T-cell (primary cell): ENCODE measurements at regions not wholly inside any gene's neighbourhood (a gene's known extent, or its start where the extent isn't known, plus 50 kb on each side); places are given as distances from the start of the nearest gene placed in this dataset.

Experiments
- ATAC-seq, 4 experiments: fragments of 200-7000 bp in 3 of 4; fragments of 150-1000 bp in 1 of 4; cut with Tn5 transposase; replicated peaks in 1 of 4; 1 replicate in 3 of 4; 2 replicates in 1 of 4; pipeline ENCODE4 v1.10.0; 2021; ENCODE audit warnings: moderate library complexity in 3 of 4, mild to moderate bottlenecking in 2 of 4, moderate number of reproducible peaks in 1 of 4
- CTCF ChIA-PET, 2 donors: fragments of 300-600 bp; sonication (Branson Sonifier 250); formaldehyde crosslinking; loops; one replicate each; lab custom pipeline; 2022; ENCODE audit warnings: antibody characterized with exemption in 2 of 2; lab: Charles Lee
- POLR2A ChIA-PET, 2 donors: fragments of 300-600 bp; sonication (Branson Sonifier 250); formaldehyde crosslinking; loops; one replicate each; lab custom pipeline; 2022; ENCODE audit warnings: antibody characterized with exemption in 2 of 2; lab: Charles Lee
- DNase-seq, 35 experiments: peaks; one replicate each; pipeline versions ENCODE4 v3.0.0 to v3.0.0-alpha.2; 2013 to 2023
- H3K27ac ChIP-seq: one replicate; pipeline ENCODE4 v1.5.1; 2013; ENCODE audit warnings: low read length
- H3K27me3 ChIP-seq, 2 experiments: replicated peaks in 1 of 2; 1 replicate in 1 of 2; 2 replicates in 1 of 2; pipeline versions ENCODE4 v1.6.1 to v1.7.0; 2013; ENCODE audit warnings: low read length in 1 of 2, mixed read lengths in 1 of 2; ENCODE audit not compliant: control insufficient read depth in 2 of 2, insufficient read depth in 2 of 2; ENCODE audit errors: extremely low read depth in 1 of 2
- H3K36me3 ChIP-seq, 2 donors: 1 replicate in 1 of 2; 2 replicates in 1 of 2; pipeline versions ENCODE4 v1.6.1 to v1.7.0; 2013; ENCODE audit warnings: low read length in 1 of 2; ENCODE audit not compliant: control insufficient read depth in 2 of 2, insufficient read depth in 1 of 2; ENCODE audit errors: extremely low read depth in 1 of 2
- H3K4me1 ChIP-seq, 2 experiments: 1 replicate in 1 of 2; 2 replicates in 1 of 2; pipeline versions ENCODE4 v1.6.1 to v1.7.0; 2013; ENCODE audit warnings: low read length in 2 of 2, mixed read lengths in 1 of 2; ENCODE audit not compliant: insufficient read depth in 2 of 2, control insufficient read depth in 1 of 2; ENCODE audit errors: extremely low read depth in 1 of 2
- H3K4me3 ChIP-seq, 2 donors: 1 replicate in 1 of 2; 2 replicates in 1 of 2; pipeline versions ENCODE4 v1.5.1 to v1.7.0; 2013; ENCODE audit warnings: mild to moderate bottlenecking in 2 of 2, low read length in 1 of 2, moderate library complexity in 1 of 2; ENCODE audit not compliant: control insufficient read depth in 1 of 2; ENCODE audit errors: extremely low read depth in 1 of 2
- H3K9me3 ChIP-seq: 2 replicates; pipeline ENCODE4 v1.7.0; 2013
- H3K27ac Mint-ChIP-seq, 2 donors: one replicate each; pipeline ENCODE4 v1.8.0; 2020 to 2021; ENCODE audit warnings: mild to moderate bottlenecking in 2 of 2, mixed read lengths in 2 of 2
- H3K27me3 Mint-ChIP-seq, 2 donors: one replicate each; pipeline ENCODE4 v1.8.0; 2021 to 2022; ENCODE audit warnings: mixed read lengths in 2 of 2
- H3K36me3 Mint-ChIP-seq: one replicate; pipeline ENCODE4 v1.8.0; 2021; ENCODE audit warnings: mixed read lengths
- H3K4me1 Mint-ChIP-seq, 3 donors: one replicate each; pipeline ENCODE4 v1.8.0; 2020 to 2022; ENCODE audit warnings: mixed read lengths in 3 of 3, mild to moderate bottlenecking in 1 of 3
- H3K4me3 Mint-ChIP-seq, 3 donors: one replicate each; pipeline ENCODE4 v1.8.0; 2020 to 2022; ENCODE audit warnings: mild to moderate bottlenecking in 3 of 3, mixed read lengths in 3 of 3, moderate library complexity in 3 of 3
- H3K9me3 Mint-ChIP-seq, 3 donors: one replicate each; pipeline ENCODE4 v1.8.0; 2020 to 2022; ENCODE audit warnings: mixed read lengths in 3 of 3
- WGBS: methylation state at CpG from one replicate; pipeline ENCODE4 v1.1.5; 2013; ENCODE audit warnings: missing lambda C conversion rate; ENCODE audit not compliant: insufficient coverage; 5-methylcytosine and 5-hydroxymethylcytosine counted together

- no peaks in the 10 kb centered on the region for H3K4me1 Mint-ChIP-seq
- H3K4me1 ChIP-seq: no peaks in the 10 kb centered on the region
- H3K9me3 ChIP-seq: no peaks in the 10 kb centered on the region
- WGBS: 90% methylated on average over 1 of the region's 4 CpGs
- CTCF ChIA-PET: interaction anchor here in 1 of 2 donors (0.7 kb wide), 1 partner anchor 11 kb away, joined by 3 read pairs; no protein-coding TSS in a partner anchor
- no peak overlapping the region for H3K4me3 ChIP-seq
- no peak for ATAC-seq
- H3K36me3 Mint-ChIP-seq: no peaks in the 10 kb centered on the region
- H3K9me3 Mint-ChIP-seq: peaks cover 0 to 7% (median 0%) of the 10 kb centered on the region in 3 donors
- POLR2A ChIA-PET: no interaction called here
- peaks cover 1 to 13% of the 10 kb centered on the region in 2 donors for H3K27me3 Mint-ChIP-seq
- no peak overlapping the region for H3K27ac ChIP-seq
- H3K27me3 ChIP-seq: no peaks in the 10 kb centered on the region
- DNase-seq: no peak
- no peak overlapping the region for H3K27ac Mint-ChIP-seq
- H3K4me3 Mint-ChIP-seq: no peak overlapping the region
- no peaks in the 10 kb centered on the region for H3K36me3 ChIP-seq
Observed at GRCh38 chr11:15783619-15784018, 572.7 kb downstream of the SOX6 start.

GRCh38 chr11:15793043-15793996 is 563.0 kb downstream of the SOX6 start:
- H3K27ac ChIP-seq: no peak overlapping the region
- no peaks in the 10 kb centered on the region for H3K36me3 Mint-ChIP-seq
- DNase-seq: no peak
- ATAC-seq: no peak
- H3K36me3 ChIP-seq: no peaks in the 10 kb centered on the region
- peaks cover 0 to 21% (median 6%) of the 10 kb centered on the region in 3 donors for H3K9me3 Mint-ChIP-seq
- no peak overlapping the region for H3K4me3 ChIP-seq
- WGBS: 20% methylated on average over 1 of the region's 5 CpGs
- no peaks in the 10 kb centered on the region for H3K4me1 Mint-ChIP-seq
- no peaks in the 10 kb centered on the region for H3K9me3 ChIP-seq
- no peak overlapping the region for H3K4me3 Mint-ChIP-seq
- H3K4me1 ChIP-seq: no peaks in the 10 kb centered on the region
- ChIA-PET CTCF (no interaction called here), POLR2A (no interaction called here)
- H3K27ac Mint-ChIP-seq: no peak overlapping the region
- peaks cover 0 to 4% of the 10 kb centered on the region in 2 donors for H3K27me3 Mint-ChIP-seq
- H3K27me3 ChIP-seq: no peaks in the 10 kb centered on the region

- no peaks in the 10 kb centered on the region for H3K9me3 ChIP-seq
- 57% methylated on average over 3 of the region's 3 CpGs for WGBS
- POLR2A ChIA-PET: no interaction called here
Observed at GRCh38 chr11:15794361-15795150, 561.8 kb downstream of the SOX6 start.

GRCh38 chr11:15795378-15795777 is 561.0 kb downstream of the SOX6 start:
- Mint-ChIP-seq H3K27ac (no peak overlapping the region), H3K4me1 (no peaks in the 10 kb centered on the region), H3K27me3 (peaks cover 0 to 4% of the 10 kb centered on the region in 2 donors), H3K9me3 (peaks cover 0 to 21% (median 6%) of the 10 kb centered on the region in 3 donors), H3K4me3 (no peak overlapping the region), H3K36me3 (no peaks in the 10 kb centered on the region)
- H3K36me3 ChIP-seq: no peaks in the 10 kb centered on the region
- CTCF ChIA-PET: interaction anchor here in 1 of 2 donors (0.6 kb wide), 1 partner anchor 11 kb away, joined by 4 read pairs; no protein-coding TSS in a partner anchor
- POLR2A ChIA-PET: no interaction called here
- H3K9me3 ChIP-seq: no peaks in the 10 kb centered on the region
- WGBS: 90% methylated on average over 2 of the region's 2 CpGs
- H3K27me3 ChIP-seq: no peaks in the 10 kb centered on the region
- DNase-seq: no peak
- ATAC-seq: no peak
- H3K4me3 ChIP-seq: no peak overlapping the region
- H3K27ac ChIP-seq: no peak overlapping the region
- H3K4me1 ChIP-seq: no peaks in the 10 kb centered on the region

More at GRCh38 chr11:15794361-15795150, 561.8 kb downstream of the SOX6 start:
- DNase-seq: no peak
- Mint-ChIP-seq H3K9me3 (peaks cover 0 to 21% (median 6%) of the 10 kb centered on the region in 3 donors), H3K4me3 (no peak overlapping the region), H3K4me1 (no peaks in the 10 kb centered on the region), H3K27me3 (peaks cover 0 to 4% of the 10 kb centered on the region in 2 donors), H3K27ac (no peak overlapping the region), H3K36me3 (no peaks in the 10 kb centered on the region)
- no peaks in the 10 kb centered on the region for H3K27me3 ChIP-seq
- no peaks in the 10 kb centered on the region for H3K4me1 ChIP-seq
- no peaks in the 10 kb centered on the region for H3K36me3 ChIP-seq
- H3K4me3 ChIP-seq: no peak overlapping the region
- no peak overlapping the region for H3K27ac ChIP-seq
- CTCF ChIA-PET: no interaction called here
- no peak for ATAC-seq

- Mint-ChIP-seq H3K4me1 (peaks cover 0 to 1% (median 0%) of the 10 kb centered on the region in 3 donors), H3K36me3 (no peaks in the 10 kb centered on the region), H3K27me3 (peaks cover 0 to 4% of the 10 kb centered on the region in 2 donors), H3K27ac (no peak overlapping the region), H3K4me3 (no peak overlapping the region), H3K9me3 (peaks cover 0 to 4% (median 0%) of the 10 kb centered on the region in 3 donors)
- CTCF ChIA-PET: no interaction called here
- no peak overlapping the region for H3K4me3 ChIP-seq
- ATAC-seq: no peak
- H3K36me3 ChIP-seq: no peaks in the 10 kb centered on the region
- no peaks in the 10 kb centered on the region for H3K27me3 ChIP-seq
- WGBS: 18% methylated on average over 1 of the region's 4 CpGs
- DNase-seq: peak in 1 of 35 experiments; percentile 3
- no peak overlapping the region for H3K27ac ChIP-seq
- H3K9me3 ChIP-seq: no peaks in the 10 kb centered on the region
- POLR2A ChIA-PET: interaction anchor here in 1 of 2 donors (0.7 kb wide), 1 partner anchor 30 kb away, joined by 3 read pairs; no protein-coding TSS in a partner anchor
- no peaks in the 10 kb centered on the region for H3K4me1 ChIP-seq
Observed at GRCh38 chr11:15800111-15800800, 556.1 kb downstream of the SOX6 start.

- H3K4me1 Mint-ChIP-seq: peaks cover 0 to 1% (median 0%) of the 10 kb centered on the region in 3 donors
- H3K27ac Mint-ChIP-seq: no peak overlapping the region
- 39% methylated on average over 2 of the region's 3 CpGs for WGBS
- Histone ChIP-seq H3K27ac (no peak overlapping the region), H3K4me3 (no peak overlapping the region), H3K4me1 (no peaks in the 10 kb centered on the region), H3K9me3 (no peaks in the 10 kb centered on the region), H3K36me3 (no peaks in the 10 kb centered on the region), H3K27me3 (no peaks in the 10 kb centered on the region)
- peaks cover 0 to 4% of the 10 kb centered on the region in 2 donors for H3K27me3 Mint-ChIP-seq
- CTCF ChIA-PET: no interaction called here
- peaks cover 0 to 4% (median 0%) of the 10 kb centered on the region in 3 donors for H3K9me3 Mint-ChIP-seq
- POLR2A ChIA-PET: interaction anchor here in 1 of 2 donors (0.7 kb wide), 1 partner anchor 29 kb away, joined by 3 read pairs; no protein-coding TSS in a partner anchor
- DNase-seq (no peak), ATAC-seq (no peak)
- H3K36me3 Mint-ChIP-seq: no peaks in the 10 kb centered on the region
- no peak overlapping the region for H3K4me3 Mint-ChIP-seq
Observed at GRCh38 chr11:15801126-15801525, 555.2 kb downstream of the SOX6 start.
